DOHH2 (cell line): ENCODE measurements at regions not wholly inside any gene's neighbourhood (a gene's known extent, or its start where the extent isn't known, plus 50 kb on each side); places are given as distances from the start of the nearest gene placed in this dataset.

ENCODE experiments used
- H3F3A ChIP-seq: fragments of 200-600 bp; sonication (generic), shearing (Covaris generic); 2 replicates; pipeline ENCODE4 v1.6.0; 2016; ENCODE audit warnings: antibody characterized with exemption, mild to moderate bottlenecking; ENCODE audit not compliant: control insufficient read depth, insufficient read depth
- H3K27ac ChIP-seq: fragments of 200-600 bp; sonication (generic); 2 replicates; pipeline ENCODE4 v1.5.1; 2014; ENCODE audit warnings: low read depth, mild to moderate bottlenecking, low read length, moderate library complexity
- H3K27me3 ChIP-seq: fragments of 200-600 bp; sonication (generic); 2 replicates; pipeline ENCODE4 v1.6.1; 2014; ENCODE audit warnings: mild to moderate bottlenecking, low read length, mixed read lengths; ENCODE audit not compliant: control insufficient read depth
- H3K36me3 ChIP-seq: fragments of 200-600 bp; sonication (generic); 2 replicates; pipeline ENCODE4 v1.6.1; 2014; ENCODE audit warnings: mild to moderate bottlenecking, low read length, moderate library complexity, mixed read lengths; ENCODE audit not compliant: control insufficient read depth
- H3K4me1 ChIP-seq: fragments of 200-600 bp; sonication (generic); 2 replicates; pipeline ENCODE4 v1.6.1; 2014; ENCODE audit warnings: mild to moderate bottlenecking, low read length, mixed read lengths; ENCODE audit not compliant: control insufficient read depth
- H3K4me2 ChIP-seq: fragments of 200-600 bp; sonication (generic); 2 replicates; pipeline ENCODE4 v1.6.0; 2014; ENCODE audit warnings: mild to moderate bottlenecking, low read length, moderate library complexity
- H3K4me3 ChIP-seq: fragments of 200-600 bp; sonication (generic); 2 replicates; pipeline ENCODE4 v1.5.1; 2014; ENCODE audit warnings: mild to moderate bottlenecking, low read length, mixed read lengths
- H3K79me2 ChIP-seq: fragments of 200-600 bp; sonication (generic); 2 replicates; pipeline ENCODE4 v1.6.1; 2014; ENCODE audit warnings: mild to moderate bottlenecking, low read length, mixed read lengths; ENCODE audit not compliant: control insufficient read depth
- H3K9me2 ChIP-seq: fragments of 200-600 bp; sonication (generic); replicated peaks from 2 replicates; pipeline ENCODE4 v1.6.1; 2014; ENCODE audit warnings: mild to moderate bottlenecking, low read length, mixed read lengths; ENCODE audit not compliant: control insufficient read depth
- H3K9me3 ChIP-seq: fragments of 200-600 bp; sonication (generic); 2 replicates; pipeline ENCODE4 v1.6.1; 2014; ENCODE audit warnings: antibody characterized with exemption, low read length, mixed read lengths; ENCODE audit not compliant: control insufficient read depth, insufficient read depth
- H4K20me1 ChIP-seq: fragments of 200-600 bp; sonication (generic); 2 replicates; pipeline ENCODE4 v1.6.0; 2014; ENCODE audit warnings: low read depth, mild to moderate bottlenecking, antibody characterized with exemption, low read length, moderate library complexity; ENCODE audit not compliant: control insufficient read depth, insufficient read depth
- EZH2phosphoT487 ChIP-seq: fragments of 200-600 bp; sonication (generic); IDR thresholded peaks from 2 replicates; pipeline ENCODE4 v1.6.1; 2017; ENCODE audit warnings: borderline replicate concordance, mild to moderate bottlenecking, antibody characterized with exemption, low read length, moderate library complexity, mixed read lengths
- TF ChIP-seq, protein P1 (sequence below): fragments of 200-600 bp; sonication (generic); IDR thresholded peaks from one replicate; pipeline ENCODE4 v1.5.1; 2014; ENCODE audit warnings: antibody characterized with exemption, mild to moderate bottlenecking, low read depth, low read length; ENCODE audit not compliant: poor library complexity, severe bottlenecking

DNA sequence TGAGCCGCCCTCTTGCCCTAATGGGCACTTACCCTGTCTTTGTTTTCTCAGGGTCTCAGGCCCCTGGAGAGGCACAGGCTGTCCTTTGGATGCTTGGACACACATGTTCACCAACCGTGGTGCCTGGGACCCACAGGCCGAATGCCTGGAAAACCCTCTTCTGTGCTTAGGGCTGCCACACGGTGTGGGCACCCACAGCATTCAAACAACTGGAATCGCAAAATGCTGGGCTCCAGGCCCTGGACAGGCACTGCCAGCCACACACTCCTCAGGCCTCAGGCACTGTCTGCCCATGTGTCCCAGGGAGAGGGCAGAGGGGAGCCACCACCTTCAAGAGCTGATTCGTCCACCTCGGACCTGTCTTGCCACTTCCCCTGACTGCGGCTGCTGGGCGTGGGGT lies 123.1 kb upstream of the ACKR3 start:
- Histone ChIP-seq H3K79me2 (no peaks in the 10 kb centered on the region), H4K20me1 (no peaks in the 10 kb centered on the region), H3K9me2 (no peaks in the 10 kb centered on the region), H3K9me3 (no peaks in the 10 kb centered on the region), H3K27ac (no peak overlapping the region), H3K4me2 (no peak overlapping the region), H3K27me3 (no peaks in the 10 kb centered on the region; the same call in 1 of the 2 replicates), H3K4me3 (no peak overlapping the region), H3K36me3 (no peaks in the 10 kb centered on the region), H3K4me1 (no peaks in the 10 kb centered on the region), H3F3A (no peaks in the 10 kb centered on the region)
- TF ChIP-seq, protein P1, sequence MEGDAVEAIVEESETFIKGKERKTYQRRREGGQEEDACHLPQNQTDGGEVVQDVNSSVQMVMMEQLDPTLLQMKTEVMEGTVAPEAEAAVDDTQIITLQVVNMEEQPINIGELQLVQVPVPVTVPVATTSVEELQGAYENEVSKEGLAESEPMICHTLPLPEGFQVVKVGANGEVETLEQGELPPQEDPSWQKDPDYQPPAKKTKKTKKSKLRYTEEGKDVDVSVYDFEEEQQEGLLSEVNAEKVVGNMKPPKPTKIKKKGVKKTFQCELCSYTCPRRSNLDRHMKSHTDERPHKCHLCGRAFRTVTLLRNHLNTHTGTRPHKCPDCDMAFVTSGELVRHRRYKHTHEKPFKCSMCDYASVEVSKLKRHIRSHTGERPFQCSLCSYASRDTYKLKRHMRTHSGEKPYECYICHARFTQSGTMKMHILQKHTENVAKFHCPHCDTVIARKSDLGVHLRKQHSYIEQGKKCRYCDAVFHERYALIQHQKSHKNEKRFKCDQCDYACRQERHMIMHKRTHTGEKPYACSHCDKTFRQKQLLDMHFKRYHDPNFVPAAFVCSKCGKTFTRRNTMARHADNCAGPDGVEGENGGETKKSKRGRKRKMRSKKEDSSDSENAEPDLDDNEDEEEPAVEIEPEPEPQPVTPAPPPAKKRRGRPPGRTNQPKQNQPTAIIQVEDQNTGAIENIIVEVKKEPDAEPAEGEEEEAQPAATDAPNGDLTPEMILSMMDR, result no peak
- no peak for TF ChIP-seq EZH2phosphoT487

DNA sequence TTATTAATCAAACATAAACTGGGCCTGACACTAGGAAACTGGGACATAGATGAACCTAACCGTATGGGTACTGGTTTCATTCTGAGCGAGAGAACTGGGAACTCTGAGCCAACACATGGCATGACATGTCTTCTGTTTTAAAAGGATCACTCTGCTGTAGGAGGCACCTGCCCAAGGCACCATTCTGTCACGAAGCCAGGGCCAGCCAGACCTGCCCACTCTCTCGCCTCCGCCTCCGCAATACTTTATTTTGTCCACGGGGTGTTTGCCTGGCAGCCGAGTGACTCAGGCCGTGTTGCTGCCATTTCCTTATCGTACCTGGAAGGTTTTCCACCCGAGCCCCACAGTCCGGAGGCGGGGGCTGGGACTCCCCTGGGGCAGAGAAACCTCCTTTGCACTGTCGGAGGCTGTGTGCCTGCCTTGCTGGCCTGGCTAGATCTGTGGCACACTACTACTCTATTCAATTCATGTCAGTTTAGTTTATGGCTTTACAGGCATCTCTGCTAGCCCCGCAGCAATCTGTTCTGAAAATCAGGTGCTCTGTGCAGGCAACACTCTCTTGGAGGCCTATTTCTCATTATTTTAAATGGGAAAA lies 120.4 kb upstream of the ACKR3 start:
- Histone ChIP-seq H3K27ac (no peak overlapping the region), H3K27me3 (peaks cover 4% of the 10 kb centered on the region), H3K36me3 (no peaks in the 10 kb centered on the region), H3K4me2 (no peak overlapping the region), H3K79me2 (no peaks in the 10 kb centered on the region), H3K4me3 (no peak overlapping the region), H3K9me2 (no peaks in the 10 kb centered on the region), H4K20me1 (no peaks in the 10 kb centered on the region), H3K9me3 (no peaks in the 10 kb centered on the region), H3K4me1 (no peaks in the 10 kb centered on the region), H3F3A (no peaks in the 10 kb centered on the region)
- TF ChIP-seq, protein P1, result no peak
- TF ChIP-seq EZH2phosphoT487, result no peak

DNA sequence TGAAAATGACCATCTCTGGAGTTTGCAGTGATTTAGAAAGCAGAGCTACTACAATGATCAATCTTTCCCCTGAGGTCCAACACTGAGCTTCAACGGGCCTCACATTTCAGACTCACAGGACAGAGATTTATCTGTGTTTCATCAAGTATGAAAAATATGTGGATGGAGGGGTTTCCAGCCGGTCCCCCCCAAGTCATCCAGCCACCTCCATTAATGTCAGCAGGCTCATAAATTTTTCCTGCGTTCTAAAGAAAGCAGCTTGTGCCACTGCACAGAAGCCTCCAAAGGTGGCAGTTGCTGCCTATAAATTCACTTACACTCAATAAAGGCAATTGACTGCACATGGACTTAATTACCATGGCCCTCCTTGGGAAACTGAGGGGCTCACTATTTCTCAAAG lies 117.4 kb upstream of the ACKR3 start:
- Histone ChIP-seq H3F3A (no peaks in the 10 kb centered on the region), H4K20me1 (no peaks in the 10 kb centered on the region), H3K79me2 (no peaks in the 10 kb centered on the region), H3K4me1 (no peaks in the 10 kb centered on the region), H3K36me3 (no peaks in the 10 kb centered on the region), H3K9me3 (no peaks in the 10 kb centered on the region), H3K27me3 (peaks cover 4% of the 10 kb centered on the region; the same call in 1 of the 2 replicates), H3K4me2 (no peak overlapping the region), H3K27ac (no peak overlapping the region), H3K4me3 (no peak overlapping the region), H3K9me2 (no peaks in the 10 kb centered on the region)
- TF ChIP-seq, protein P1, result no peak
- no peak for TF ChIP-seq EZH2phosphoT487
